ENCODE measurements at regions not wholly inside any gene's neighbourhood (a gene's known extent, or its start where the extent isn't known, plus 50 kb on each side); places are given as distances from the start of the nearest gene placed in this dataset.

GRCh38 chr10:78900715-78901430, 167.9 kb upstream of the ZMIZ1 start:
- no peaks in the 10 kb centered on the region for H3K27me3 Mint-ChIP-seq
- H3K4me3 Mint-ChIP-seq: no peak overlapping the region
- no peaks in the 10 kb centered on the region for H3K36me3 Mint-ChIP-seq
- H3K9me3 Mint-ChIP-seq: no peaks in the 10 kb centered on the region
- no peak overlapping the region for H3K27ac Mint-ChIP-seq
- H3K4me1 Mint-ChIP-seq: no peaks in the 10 kb centered on the region

GRCh38 chr10:78901694-78902093, 167.1 kb upstream of the ZMIZ1 start:
- H3K27me3 Mint-ChIP-seq: no peaks in the 10 kb centered on the region
- no peak overlapping the region for H3K27ac Mint-ChIP-seq
- H3K4me1 Mint-ChIP-seq: no peaks in the 10 kb centered on the region
- H3K9me3 Mint-ChIP-seq: no peaks in the 10 kb centered on the region
- no peaks in the 10 kb centered on the region for H3K36me3 Mint-ChIP-seq
- no peak overlapping the region for H3K4me3 Mint-ChIP-seq

- Mint-ChIP-seq H3K27me3 (no peaks in the 10 kb centered on the region), H3K27ac (no peak overlapping the region), H3K4me3 (no peak overlapping the region), H3K9me3 (no peaks in the 10 kb centered on the region), H3K36me3 (no peaks in the 10 kb centered on the region), H3K4me1 (no peaks in the 10 kb centered on the region)
Measured at GRCh38 chr10:78902815-78903214, 166.0 kb upstream of the ZMIZ1 start.

- no peaks in the 10 kb centered on the region for H3K9me3 Mint-ChIP-seq
- no peaks in the 10 kb centered on the region for H3K27me3 Mint-ChIP-seq
- H3K4me3 Mint-ChIP-seq: no peak overlapping the region
- no peaks in the 10 kb centered on the region for H3K36me3 Mint-ChIP-seq
- H3K27ac Mint-ChIP-seq: no peak overlapping the region
- H3K4me1 Mint-ChIP-seq: no peaks in the 10 kb centered on the region
Measured at GRCh38 chr10:78903341-78903940, 165.3 kb upstream of the ZMIZ1 start.

GRCh38 chr10:78904196-78904595, 164.6 kb upstream of the ZMIZ1 start:
- Mint-ChIP-seq H3K27ac (no peak overlapping the region), H3K36me3 (no peaks in the 10 kb centered on the region), H3K9me3 (no peaks in the 10 kb centered on the region), H3K4me1 (no peaks in the 10 kb centered on the region), H3K27me3 (no peaks in the 10 kb centered on the region), H3K4me3 (no peak overlapping the region)

GRCh38 chr10:78905015-78905956, 163.5 kb upstream of the ZMIZ1 start:
- H3K4me1 Mint-ChIP-seq: no peaks in the 10 kb centered on the region
- no peak overlapping the region for H3K4me3 Mint-ChIP-seq
- H3K27me3 Mint-ChIP-seq: no peaks in the 10 kb centered on the region
- no peaks in the 10 kb centered on the region for H3K9me3 Mint-ChIP-seq
- H3K27ac Mint-ChIP-seq: no peak overlapping the region
- H3K36me3 Mint-ChIP-seq: no peaks in the 10 kb centered on the region

GRCh38 chr10:78905957-78906308, 162.8 kb upstream of the ZMIZ1 start:
- H3K27me3 Mint-ChIP-seq: no peaks in the 10 kb centered on the region
- H3K36me3 Mint-ChIP-seq: no peaks in the 10 kb centered on the region
- no peak overlapping the region for H3K4me3 Mint-ChIP-seq
- H3K9me3 Mint-ChIP-seq: no peaks in the 10 kb centered on the region
- no peaks in the 10 kb centered on the region for H3K4me1 Mint-ChIP-seq
- no peak overlapping the region for H3K27ac Mint-ChIP-seq

- H3K36me3 Mint-ChIP-seq: no peaks in the 10 kb centered on the region
- no peaks in the 10 kb centered on the region for H3K9me3 Mint-ChIP-seq
- H3K27ac Mint-ChIP-seq: peak overlapping the region; percentile 21
- no peak overlapping the region for H3K4me3 Mint-ChIP-seq
- no peaks in the 10 kb centered on the region for H3K4me1 Mint-ChIP-seq
- H3K27me3 Mint-ChIP-seq: no peaks in the 10 kb centered on the region
Measured at GRCh38 chr10:78906734-78907390, 161.9 kb upstream of the ZMIZ1 start.

GRCh38 chr10:78907551-78908211, 161.1 kb upstream of the ZMIZ1 start:
- Mint-ChIP-seq H3K27ac (no peak overlapping the region), H3K4me3 (no peak overlapping the region), H3K36me3 (no peaks in the 10 kb centered on the region), H3K27me3 (no peaks in the 10 kb centered on the region), H3K4me1 (no peaks in the 10 kb centered on the region), H3K9me3 (no peaks in the 10 kb centered on the region)

GRCh38 chr10:78909221-78909620, 159.5 kb upstream of the ZMIZ1 start:
- Mint-ChIP-seq H3K27ac (no peak overlapping the region), H3K4me3 (no peak overlapping the region), H3K36me3 (no peaks in the 10 kb centered on the region), H3K27me3 (no peaks in the 10 kb centered on the region), H3K4me1 (no peaks in the 10 kb centered on the region), H3K9me3 (no peaks in the 10 kb centered on the region)

GRCh38 chr10:78910021-78910420, 158.7 kb upstream of the ZMIZ1 start:
- Mint-ChIP-seq H3K4me1 (no peaks in the 10 kb centered on the region), H3K27me3 (no peaks in the 10 kb centered on the region), H3K36me3 (no peaks in the 10 kb centered on the region), H3K27ac (no peak overlapping the region), H3K4me3 (no peak overlapping the region), H3K9me3 (no peaks in the 10 kb centered on the region)

GRCh38 chr10:78910476-78910875, 158.3 kb upstream of the ZMIZ1 start:
- Mint-ChIP-seq H3K9me3 (no peaks in the 10 kb centered on the region), H3K4me3 (no peak overlapping the region), H3K27ac (no peak overlapping the region), H3K27me3 (no peaks in the 10 kb centered on the region), H3K4me1 (no peaks in the 10 kb centered on the region), H3K36me3 (no peaks in the 10 kb centered on the region)

GRCh38 chr10:78910886-78911285, 157.9 kb upstream of the ZMIZ1 start:
- H3K36me3 Mint-ChIP-seq: no peaks in the 10 kb centered on the region
- no peaks in the 10 kb centered on the region for H3K4me1 Mint-ChIP-seq
- H3K27ac Mint-ChIP-seq: no peak overlapping the region
- H3K4me3 Mint-ChIP-seq: no peak overlapping the region
- no peaks in the 10 kb centered on the region for H3K27me3 Mint-ChIP-seq
- H3K9me3 Mint-ChIP-seq: no peaks in the 10 kb centered on the region

GRCh38 chr10:78911533-78912340, 157.0 kb upstream of the ZMIZ1 start:
- Mint-ChIP-seq H3K36me3 (no peaks in the 10 kb centered on the region), H3K9me3 (no peaks in the 10 kb centered on the region), H3K4me3 (no peak overlapping the region), H3K4me1 (no peaks in the 10 kb centered on the region), H3K27me3 (no peaks in the 10 kb centered on the region), H3K27ac (no peak overlapping the region)

Data from activated naive CD4-positive, alpha-beta T cell treated with anti-CD3 and anti-CD28 coated beads, Interleukin-2, amount 50 U/mL, for 24 hours (primary cell).